NCI-H2227 (cell line): ENCODE measurements at regions not wholly inside any gene's neighbourhood (a gene's known extent, or its start where the extent isn't known, plus 50 kb on each side); places are given as distances from the start of the nearest gene placed in this dataset.
"Not testable (repeated sequence)": the region's sequence is repeated elsewhere in the genome, so short reads cannot be mapped to it uniquely, and the experiment has no call there.

Experiments
- DNase-seq: peaks from one replicate; lab custom pipeline; 2025; ENCODE audit not compliant: unreplicated experiment; lab: John Stamatoyannopoulos, UW

- no peak for DNase-seq
Measured at GRCh38 chr6:140256248-140256647, 881.8 kb upstream of the CITED2 start.

- no peak for DNase-seq
Measured at GRCh38 chr6:140253096-140253495, 878.6 kb upstream of the CITED2 start.

- no peak for DNase-seq
Measured at GRCh38 chr6:140252099-140252498, 877.7 kb upstream of the CITED2 start.

GRCh38 chr6:140245296-140246040 lies 871.0 kb upstream of the CITED2 start:
- no peak for DNase-seq

- DNase-seq: no peak
Measured at GRCh38 chr6:140237251-140237650, 862.8 kb upstream of the CITED2 start.

GRCh38 chr6:140236732-140237131 lies 862.3 kb upstream of the CITED2 start:
- DNase-seq: no peak

GRCh38 chr6:140230282-140230681 lies 855.8 kb upstream of the CITED2 start:
- no peak for DNase-seq

- DNase-seq: no peak
Measured at GRCh38 chr6:140228491-140228890, 854.0 kb upstream of the CITED2 start.

- no peak for DNase-seq
Measured at GRCh38 chr6:140226637-140227036, 852.2 kb upstream of the CITED2 start.

- no peak for DNase-seq
Measured at GRCh38 chr6:140225701-140226436, 851.4 kb upstream of the CITED2 start.

- DNase-seq: no peak
Measured at GRCh38 chr6:140217283-140217682, 842.8 kb upstream of the CITED2 start.

- DNase-seq: no peak
Measured at GRCh38 chr6:140209775-140210174, 835.3 kb upstream of the CITED2 start.

GRCh38 chr6:140208286-140208685 lies 833.8 kb upstream of the CITED2 start:
- DNase-seq: no peak

- DNase-seq: no peak
Measured at GRCh38 chr6:140205795-140206593, 831.5 kb upstream of the CITED2 start.

GRCh38 chr6:140204154-140204553 lies 829.7 kb upstream of the CITED2 start:
- DNase-seq: no peak

GRCh38 chr6:140203661-140204147 lies 829.3 kb upstream of the CITED2 start:
- DNase-seq: no peak

GRCh38 chr6:140202964-140203515 lies 828.6 kb upstream of the CITED2 start:
- no peak for DNase-seq

- DNase-seq: no peak
Measured at GRCh38 chr6:140201787-140202458, 827.5 kb upstream of the CITED2 start.

GRCh38 chr6:140193269-140193668 lies 818.8 kb upstream of the CITED2 start:
- DNase-seq: no peak

- no peak for DNase-seq
Measured at GRCh38 chr6:140192018-140192417, 817.6 kb upstream of the CITED2 start.

GRCh38 chr6:140189263-140189662 lies 814.8 kb upstream of the CITED2 start:
- DNase-seq: not testable (repeated sequence)
